Stimulated activated CD4-positive, alpha-beta T cell treated with anti-CD3 and anti-CD28 coated beads, Interleukin-4, amount 100 ng/mL, for 24 hours (primary cell): ENCODE measurements at regions not wholly inside any gene's neighbourhood (a gene's known extent, or its start where the extent isn't known, plus 50 kb on each side); places are given as distances from the start of the nearest gene placed in this dataset.
"Not testable (repeated sequence)": the region's sequence is repeated elsewhere in the genome, so short reads cannot be mapped to it uniquely, and the experiment has no call there.

ENCODE experiments used
- DNase-seq: peaks from one replicate; pipeline ENCODE4 v3.0.0-alpha.2; 2020

- DNase-seq, result no peak
Observed at GRCh38 chrY:18904296-18904695, 130.8 kb upstream of the HSFY2 start.

GRCh38 chrY:18891994-18892393, 118.5 kb upstream of the HSFY2 start:
- DNase-seq, result no peak

GRCh38 chrY:18889548-18889947, 116.0 kb upstream of the HSFY2 start:
- DNase-seq, result no peak

- DNase-seq, result no peak
Observed at GRCh38 chrY:18884748-18885147, 111.2 kb upstream of the HSFY2 start.

- DNase-seq, result not testable (repeated sequence)
Observed at GRCh38 chrY:18869145-18869544, 95.6 kb upstream of the HSFY2 start.

- DNase-seq, result not testable (repeated sequence)
Observed at GRCh38 chrY:18866887-18867551, 93.5 kb upstream of the HSFY2 start.

- not testable (repeated sequence) for DNase-seq
Observed at GRCh38 chrY:18860856-18861255, 87.3 kb upstream of the HSFY2 start.

GRCh38 chrY:18858484-18859191, 85.1 kb upstream of the HSFY2 start:
- DNase-seq, result not testable (repeated sequence)

- not testable (repeated sequence) for DNase-seq
Observed at GRCh38 chrY:18855184-18855583, 81.6 kb upstream of the HSFY2 start.

- not testable (repeated sequence) for DNase-seq
Observed at GRCh38 chrY:18853323-18853722, 79.8 kb upstream of the HSFY2 start.

- DNase-seq, result not testable (repeated sequence)
Observed at GRCh38 chrY:18836643-18837042, 63.1 kb upstream of the HSFY2 start.
